T-helper 2 cell treated with Interferon-gamma antibody and Interleukin-4, amounts not matched to agents 100 ng/mL and 5 ng/mL, for 36 hours (primary cell): ENCODE measurements at regions not wholly inside any gene's neighbourhood (a gene's known extent, or its start where the extent isn't known, plus 50 kb on each side); places are given as distances from the start of the nearest gene placed in this dataset.

Source experiments
- intact Hi-C: fragments of 100-400 bp; cut with micrococcal nuclease; formaldehyde crosslinking; loops from one replicate; pipeline ENCODE4 v1.15.1; 2023

- intact Hi-C loops, result no loop called here
Observed at GRCh38 chr2:239905884-239906654, 119.1 kb downstream of the NDUFA10 start.

GRCh38 chr2:239905306-239905705 lies 119.8 kb downstream of the NDUFA10 start:
- intact Hi-C loops, result no loop called here

- intact Hi-C loops, result no loop called here
Observed at GRCh38 chr2:239904496-239904895, 120.6 kb downstream of the NDUFA10 start.

- intact Hi-C loops, result no loop called here
Observed at GRCh38 chr2:239903803-239904202, 121.3 kb downstream of the NDUFA10 start.

GRCh38 chr2:239903210-239903609 lies 121.9 kb downstream of the NDUFA10 start:
- intact Hi-C loops, result no loop called here

- intact Hi-C loops, result no loop called here
Observed at GRCh38 chr2:239902749-239903201, 122.4 kb downstream of the NDUFA10 start.

- intact Hi-C loops, result no loop called here
Observed at GRCh38 chr2:239898292-239898925, 126.7 kb downstream of the NDUFA10 start.

GRCh38 chr2:239897596-239898235 lies 127.4 kb downstream of the NDUFA10 start:
- intact Hi-C loops, result no loop called here

- intact Hi-C loops, result no loop called here
Observed at GRCh38 chr2:239896075-239896474, 129.1 kb downstream of the NDUFA10 start.

GRCh38 chr2:239895669-239896068 lies 129.5 kb downstream of the NDUFA10 start:
- intact Hi-C loops, result no loop called here

GRCh38 chr2:239895116-239895515 lies 130.0 kb downstream of the NDUFA10 start:
- intact Hi-C loops, result no loop called here

GRCh38 chr2:239894276-239894675 lies 130.9 kb downstream of the NDUFA10 start:
- intact Hi-C loops, result no loop called here

- intact Hi-C loops, result no loop called here
Observed at GRCh38 chr2:239893236-239893515, 132.0 kb downstream of the NDUFA10 start.

- intact Hi-C loops, result no loop called here
Observed at GRCh38 chr2:239892441-239893235, 132.5 kb downstream of the NDUFA10 start.

- intact Hi-C loops, result no loop called here
Observed at GRCh38 chr2:239891698-239892097, 133.4 kb downstream of the NDUFA10 start.

- intact Hi-C loops, result no loop called here
Observed at GRCh38 chr2:239890206-239890746, 134.9 kb downstream of the NDUFA10 start.

GRCh38 chr2:239889641-239890121 lies 135.5 kb downstream of the NDUFA10 start:
- intact Hi-C loops, result no loop called here

GRCh38 chr2:239887604-239888003 lies 137.5 kb downstream of the NDUFA10 start:
- intact Hi-C loops, result no loop called here

- intact Hi-C loops, result no loop called here
Observed at GRCh38 chr2:239886781-239887180, 138.4 kb downstream of the NDUFA10 start.

GRCh38 chr2:239884875-239885274 lies 140.3 kb downstream of the NDUFA10 start:
- intact Hi-C loops, result loop anchor here (5.0 kb wide), 1 partner anchor 848 kb away; no protein-coding TSS in a partner anchor

- intact Hi-C loops, result loop anchor here (5.0 kb wide), 1 partner anchor 847 kb away; no protein-coding TSS in a partner anchor
Observed at GRCh38 chr2:239884051-239884405, 141.1 kb downstream of the NDUFA10 start.
